B cell (primary cell): ENCODE measurements at regions not wholly inside any gene's neighbourhood (a gene's known extent, or its start where the extent isn't known, plus 50 kb on each side); places are given as distances from the start of the nearest gene placed in this dataset.
"Not testable (repeated sequence)": the region's sequence is repeated elsewhere in the genome, so short reads cannot be mapped to it uniquely, and the experiment has no call there.

Experiments used
- CTCF ChIP-seq: fragments of 200-600 bp; IDR thresholded peaks from one replicate; pipeline ENCODE4 v1.8.0; 2022; ENCODE audit warnings: antibody characterized with exemption, mild to moderate bottlenecking
- EZH2 ChIP-seq: IDR thresholded peaks from 2 replicates; pipeline ENCODE4 v1.6.1; 2012; ENCODE audit warnings: borderline replicate concordance, low read depth, mild to moderate bottlenecking, moderate library complexity, low read length; ENCODE audit not compliant: insufficient read depth, poor library complexity, severe bottlenecking

DNA sequence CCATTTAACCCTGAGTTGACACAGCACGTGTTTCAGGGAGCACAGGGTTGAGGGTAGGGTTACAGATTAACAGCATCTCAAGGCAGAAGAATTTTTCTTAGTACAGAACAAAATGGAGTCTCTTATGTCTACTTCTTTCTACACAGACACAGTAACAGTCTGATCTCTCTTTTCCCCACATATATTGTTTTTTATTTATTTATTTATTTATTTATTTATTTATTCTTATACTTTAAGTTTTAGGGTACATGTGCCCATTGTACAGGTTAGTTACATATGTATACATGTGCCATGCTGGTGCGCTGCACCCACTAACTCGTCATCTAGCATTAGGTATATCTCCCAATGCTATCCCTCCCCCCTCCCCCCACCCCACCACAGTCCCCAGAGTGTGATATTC lies 1725.6 kb downstream of the BRINP3 start:
- not testable (repeated sequence) for TF ChIP-seq EZH2, CTCF
